Activated CD4-positive, CD25-positive, alpha-beta regulatory T cell treated with anti-CD3 and anti-CD28 coated beads, Interleukin-2, amount 50 U/mL, for 72 hours (primary cell): ENCODE measurements at regions not wholly inside any gene's neighbourhood (a gene's known extent, or its start where the extent isn't known, plus 50 kb on each side); places are given as distances from the start of the nearest gene placed in this dataset.
A peak's percentile ranks its signal among the peaks of the same experiment; 100 is the strongest.
"Not testable (repeated sequence)": the region's sequence is repeated elsewhere in the genome, so short reads cannot be mapped to it uniquely, and the experiment has no call there.

Source experiments
- DNase-seq: peaks from one replicate; pipeline ENCODE4 v3.0.0; 2021

DNA sequence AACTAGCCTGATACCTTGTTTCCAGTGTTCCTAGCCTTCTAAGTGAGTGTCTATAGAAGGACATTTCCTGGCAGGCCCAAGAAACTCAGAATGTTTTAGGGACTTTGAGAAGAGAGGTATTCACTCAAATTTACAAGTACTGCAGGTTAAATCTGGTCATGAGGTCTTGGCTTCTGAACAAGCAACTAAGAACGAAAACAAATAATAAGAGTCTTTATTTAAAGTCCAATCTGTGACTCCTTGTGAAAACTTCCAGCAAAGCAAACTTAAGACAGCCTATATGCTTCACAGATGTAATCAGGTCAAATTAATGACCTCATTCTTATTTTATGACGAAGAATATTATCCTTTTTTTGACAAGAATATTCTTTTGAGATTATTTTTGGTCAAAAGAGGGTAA is 79.4 kb upstream of the PRSS16 start:
- DNase-seq = no peak

GRCh38 chr6:27168586-27169443 is 78.7 kb upstream of the PRSS16 start:
- no peak for DNase-seq

- DNase-seq = not testable (repeated sequence)
These were observed 74.8 kb upstream of the PRSS16 start for GRCh38 chr6:27172524-27173231.

GRCh38 chr6:27173232-27173601 is 74.3 kb upstream of the PRSS16 start:
- DNase-seq = not testable (repeated sequence)

- DNase-seq = no peak
These were observed 72.5 kb upstream of the PRSS16 start for GRCh38 chr6:27174958-27175357.

DNA sequence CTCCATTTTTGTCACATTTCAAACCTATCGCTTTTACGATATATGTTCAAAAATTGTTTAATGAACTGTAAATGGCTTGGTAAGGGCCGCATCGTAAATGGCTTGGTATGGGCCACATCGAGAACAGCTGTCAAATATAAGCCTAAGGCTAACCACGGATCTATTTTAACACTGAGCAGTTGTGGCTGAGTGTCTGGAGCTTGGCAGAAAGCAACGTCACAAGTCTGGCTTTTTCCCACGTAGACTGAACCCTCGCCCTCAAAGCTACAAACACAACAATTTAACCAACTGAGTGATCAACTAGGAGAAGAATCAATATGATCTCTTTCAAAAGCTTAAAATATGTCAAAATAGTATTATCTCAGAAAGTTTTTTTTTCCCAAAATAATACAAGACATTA is 71.4 kb upstream of the PRSS16 start:
- DNase-seq = no peak

DNA sequence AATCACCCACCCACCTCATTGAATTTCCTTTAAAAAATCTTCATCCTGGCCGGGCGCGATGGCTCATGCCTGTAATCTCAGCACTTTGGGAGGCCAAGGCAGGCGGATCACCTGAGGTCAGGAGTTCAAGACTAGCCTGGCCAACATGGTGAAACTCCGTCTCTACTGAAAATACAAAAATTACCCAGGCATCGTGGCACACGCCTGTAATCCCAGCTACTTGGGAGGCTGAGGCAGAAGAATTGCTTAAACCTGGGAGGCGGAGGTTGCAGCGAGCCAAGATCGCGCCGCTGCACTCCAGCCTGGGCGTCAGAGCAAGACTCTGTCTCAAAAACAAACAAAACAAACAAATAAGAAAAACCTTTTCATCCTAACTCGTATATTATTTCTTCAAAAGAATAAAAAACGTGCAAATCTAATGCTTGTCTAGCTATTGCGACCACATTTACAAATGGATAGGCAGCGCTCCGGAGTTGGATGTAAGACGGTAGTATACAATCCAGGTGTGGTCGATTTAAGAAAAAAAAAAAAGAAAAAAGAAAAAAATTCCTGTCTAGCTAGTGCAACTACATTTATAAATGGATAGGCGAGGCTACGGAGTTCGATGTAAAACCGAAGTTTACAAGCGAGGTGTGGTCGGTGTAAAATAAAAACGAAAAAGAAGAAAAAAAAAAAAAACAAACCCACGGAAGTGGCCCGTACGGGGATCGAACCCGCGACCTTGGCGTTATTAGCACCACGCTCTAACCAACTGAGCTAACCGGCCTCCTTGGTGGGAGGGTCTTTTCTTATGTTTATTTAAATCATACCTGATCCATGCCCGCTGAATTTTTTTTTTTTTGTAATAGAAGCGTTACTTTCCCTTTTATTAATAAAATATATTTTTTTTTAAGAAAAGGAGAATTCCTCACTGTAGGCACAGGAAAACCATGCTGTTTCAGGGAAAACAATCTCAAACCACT is 70.7 kb upstream of the PRSS16 start:
- peak; percentile 77 for DNase-seq

GRCh38 chr6:27177485-27178406 is 69.8 kb upstream of the PRSS16 start:
- peak; percentile 69 for DNase-seq

GRCh38 chr6:27178407-27178730 is 69.1 kb upstream of the PRSS16 start:
- no peak for DNase-seq

DNA sequence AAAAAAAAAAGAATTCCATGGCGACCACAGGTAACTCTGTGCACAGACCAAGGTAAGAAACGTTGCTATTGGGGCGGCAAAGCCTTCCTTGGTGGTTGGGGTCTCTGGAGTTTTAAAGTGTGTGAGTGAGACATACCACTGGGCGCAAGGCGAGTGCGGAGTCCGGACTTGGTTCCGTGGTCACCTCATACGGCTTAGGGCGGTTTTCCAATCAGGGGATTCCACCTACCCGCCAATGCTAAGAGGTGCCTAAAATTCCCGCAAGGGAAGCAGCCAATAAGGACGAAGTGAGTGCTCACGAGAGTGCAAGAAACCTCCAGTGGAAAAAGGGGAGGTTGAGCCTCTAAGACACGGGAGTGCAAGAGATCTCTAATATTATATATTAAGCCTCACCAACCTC is 68.6 kb upstream of the PRSS16 start:
- no peak for DNase-seq

DNA sequence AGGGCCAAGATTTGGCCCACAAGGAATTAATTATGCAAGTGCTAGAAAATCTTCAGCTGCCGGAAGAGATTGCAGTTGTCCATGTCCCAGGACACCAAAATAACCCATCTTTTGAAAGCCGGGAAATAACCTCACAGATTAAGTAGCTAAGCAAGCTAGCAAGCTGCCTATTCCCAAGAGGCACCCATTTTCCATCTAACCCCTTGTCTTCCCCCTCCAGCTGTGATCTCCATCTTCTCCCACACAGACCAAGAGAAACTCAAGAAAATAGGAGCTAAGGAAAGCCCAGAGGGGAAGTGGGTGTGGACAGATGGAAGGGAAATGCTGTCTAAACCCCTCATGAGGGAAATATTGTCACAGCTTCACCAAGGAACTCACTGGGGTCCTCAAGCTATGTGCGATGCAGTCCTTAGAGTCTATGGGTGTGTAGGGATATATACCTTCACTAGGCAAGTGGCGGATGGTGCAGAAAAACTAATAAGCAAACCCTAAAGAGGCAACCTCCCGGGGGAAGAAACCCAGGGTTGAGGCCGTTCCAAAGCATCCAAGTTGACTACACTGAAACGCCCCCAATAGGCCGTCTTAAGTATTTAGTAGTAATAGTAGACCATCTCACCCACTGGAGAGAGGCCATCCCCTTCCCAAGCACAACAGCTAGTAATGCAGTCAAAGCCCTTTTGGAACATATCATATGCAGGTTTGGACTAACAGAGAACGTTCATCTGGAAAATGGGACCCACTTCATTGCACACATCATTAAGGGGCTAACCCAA is 64.3 kb upstream of the PRSS16 start:
- no peak for DNase-seq

- no peak for DNase-seq
These were observed 60.1 kb upstream of the PRSS16 start for GRCh38 chr6:27187231-27188060.

DNA sequence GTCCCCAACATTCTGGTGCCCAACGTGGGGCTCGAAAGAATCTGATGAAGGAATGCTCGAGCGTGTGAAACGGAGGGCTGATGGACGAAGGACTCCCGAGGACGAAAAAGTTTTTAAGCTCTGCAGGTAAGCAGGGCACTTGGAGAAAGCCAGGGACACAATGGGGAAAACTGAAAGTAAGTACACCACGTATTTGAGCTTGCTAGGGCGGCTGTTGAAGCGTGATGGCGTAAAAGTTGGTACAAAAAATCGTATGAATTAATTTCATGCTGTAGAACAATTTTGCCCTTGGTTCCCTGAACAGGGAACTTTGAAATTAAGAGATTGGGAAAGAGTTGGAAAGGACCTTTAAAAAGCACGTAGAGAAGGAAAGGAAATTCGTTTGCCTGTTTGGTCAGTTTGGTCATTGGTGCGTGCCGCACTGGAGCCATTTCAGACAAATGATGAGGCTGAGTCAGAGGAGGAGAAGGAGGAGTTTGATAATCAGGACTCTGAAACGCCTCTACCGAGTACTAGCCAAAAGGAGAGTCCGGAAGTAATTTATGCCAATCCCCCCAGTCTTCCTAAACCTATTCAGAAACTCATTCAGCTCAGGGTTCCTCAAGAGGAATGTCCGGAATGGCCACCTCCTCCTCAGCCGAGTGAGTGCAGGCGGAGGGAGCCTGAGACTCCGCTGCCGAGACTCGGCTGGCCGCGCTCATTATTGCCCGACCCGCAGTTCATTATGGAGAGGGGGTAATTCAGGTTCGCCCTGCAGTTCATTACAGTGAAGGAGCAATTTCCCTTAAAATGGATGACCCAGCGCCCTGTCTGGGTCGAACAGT is 59.2 kb upstream of the PRSS16 start:
- peak; percentile 53 for DNase-seq

DNA sequence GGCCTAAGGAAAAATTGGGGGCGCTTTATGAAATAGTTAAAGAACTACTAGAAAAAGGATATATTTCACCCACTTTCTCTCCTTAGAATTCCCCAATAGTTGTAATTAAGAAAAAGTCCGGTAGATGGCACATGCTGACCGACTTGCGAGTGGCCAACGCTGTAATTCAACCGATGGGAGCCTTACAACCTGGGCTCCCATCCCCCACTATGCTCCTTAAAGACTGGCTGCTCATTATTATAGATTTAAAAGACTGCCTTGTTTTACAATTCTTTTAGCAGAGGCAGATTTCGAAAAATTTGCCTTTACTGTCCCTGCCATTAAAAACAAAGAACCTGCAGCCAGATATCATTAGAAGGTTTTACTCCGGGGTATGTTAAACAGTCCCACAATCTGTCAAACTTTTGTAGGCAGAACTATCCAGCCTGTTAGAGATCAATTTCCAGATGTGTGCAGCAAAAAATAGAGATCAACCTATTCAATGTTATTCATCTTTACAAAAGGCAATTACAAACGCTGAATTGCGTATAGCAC is 58.5 kb upstream of the PRSS16 start:
- DNase-seq = peak; percentile 38

- DNase-seq = no peak
These were observed 57.4 kb upstream of the PRSS16 start for GRCh38 chr6:27190126-27190525.

- not testable (repeated sequence) for DNase-seq
These were observed 53.0 kb upstream of the PRSS16 start for GRCh38 chr6:27194453-27194852.

- DNase-seq = not testable (repeated sequence)
These were observed 52.0 kb upstream of the PRSS16 start for GRCh38 chr6:27195547-27195946.
